OCI-LY3 (cell line): ENCODE measurements at regions not wholly inside any gene's neighbourhood (a gene's known extent, or its start where the extent isn't known, plus 50 kb on each side); places are given as distances from the start of the nearest gene placed in this dataset.

Experiments
- EZH2phosphoT487 ChIP-seq: fragments of 200-600 bp; shearing (Covaris generic); IDR thresholded peaks from 2 replicates; pipeline ENCODE4 v1.6.1; 2018; ENCODE audit warnings: antibody characterized with exemption, mixed run types, low read depth
- TF ChIP-seq, protein P1 (sequence below): fragments of 200-600, 300-600 bp; sonication (generic); IDR thresholded peaks from 2 replicates; pipeline ENCODE4 v1.5.1; 2014; ENCODE audit warnings: antibody characterized with exemption, low read length, low read depth

DNA sequence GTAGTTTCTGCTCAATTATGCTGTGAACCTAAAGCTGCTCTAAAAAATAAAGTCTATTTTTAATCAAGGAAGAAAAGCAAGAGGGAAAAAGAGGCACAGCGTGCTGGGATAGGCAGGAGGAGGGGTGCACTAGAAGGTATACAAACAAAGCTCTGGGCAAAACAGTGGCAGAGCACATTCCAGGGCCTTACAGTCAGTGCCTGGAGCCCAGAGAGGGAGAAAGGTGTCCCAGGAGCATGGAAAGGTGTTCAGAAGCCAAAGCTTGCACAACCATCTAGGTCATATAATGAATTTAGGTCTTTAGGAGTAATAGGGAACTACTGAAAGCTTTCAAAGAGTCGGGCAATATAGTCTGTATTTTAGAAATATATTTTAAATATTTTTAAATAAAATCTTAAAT lies 163.6 kb upstream of the PALMD start:
- TF ChIP-seq, protein P1, sequence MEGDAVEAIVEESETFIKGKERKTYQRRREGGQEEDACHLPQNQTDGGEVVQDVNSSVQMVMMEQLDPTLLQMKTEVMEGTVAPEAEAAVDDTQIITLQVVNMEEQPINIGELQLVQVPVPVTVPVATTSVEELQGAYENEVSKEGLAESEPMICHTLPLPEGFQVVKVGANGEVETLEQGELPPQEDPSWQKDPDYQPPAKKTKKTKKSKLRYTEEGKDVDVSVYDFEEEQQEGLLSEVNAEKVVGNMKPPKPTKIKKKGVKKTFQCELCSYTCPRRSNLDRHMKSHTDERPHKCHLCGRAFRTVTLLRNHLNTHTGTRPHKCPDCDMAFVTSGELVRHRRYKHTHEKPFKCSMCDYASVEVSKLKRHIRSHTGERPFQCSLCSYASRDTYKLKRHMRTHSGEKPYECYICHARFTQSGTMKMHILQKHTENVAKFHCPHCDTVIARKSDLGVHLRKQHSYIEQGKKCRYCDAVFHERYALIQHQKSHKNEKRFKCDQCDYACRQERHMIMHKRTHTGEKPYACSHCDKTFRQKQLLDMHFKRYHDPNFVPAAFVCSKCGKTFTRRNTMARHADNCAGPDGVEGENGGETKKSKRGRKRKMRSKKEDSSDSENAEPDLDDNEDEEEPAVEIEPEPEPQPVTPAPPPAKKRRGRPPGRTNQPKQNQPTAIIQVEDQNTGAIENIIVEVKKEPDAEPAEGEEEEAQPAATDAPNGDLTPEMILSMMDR: no peak
- no peak for TF ChIP-seq EZH2phosphoT487
